ENCODE measurements at regions not wholly inside any gene's neighbourhood (a gene's known extent, or its start where the extent isn't known, plus 50 kb on each side); places are given as distances from the start of the nearest gene placed in this dataset.

- TF ChIP-seq CTCF (IDR thresholded peaks at IDR 0.05 in 2 of 3, conservative IDR thresholded peaks at IDR 0.05 in 1 of 3; ENCODE audit: borderline replicate concordance in 1 of 3, insufficient read depth in 1 of 3, low read depth in 2 of 3, low read length in 2 of 3) (no peak), ELF1 (IDR thresholded peaks at IDR 0.05; ENCODE audit: borderline replicate concordance, low read depth) (no peak), TCF7L2 (IDR thresholded peaks at IDR 0.05; ENCODE audit: borderline replicate concordance, extremely low read depth, insufficient read depth, insufficient read length) (no peak)
Observed at GRCh38 chr13:107912745-107913144, 302.6 kb downstream of the LIG4 start (continued).

DNA sequence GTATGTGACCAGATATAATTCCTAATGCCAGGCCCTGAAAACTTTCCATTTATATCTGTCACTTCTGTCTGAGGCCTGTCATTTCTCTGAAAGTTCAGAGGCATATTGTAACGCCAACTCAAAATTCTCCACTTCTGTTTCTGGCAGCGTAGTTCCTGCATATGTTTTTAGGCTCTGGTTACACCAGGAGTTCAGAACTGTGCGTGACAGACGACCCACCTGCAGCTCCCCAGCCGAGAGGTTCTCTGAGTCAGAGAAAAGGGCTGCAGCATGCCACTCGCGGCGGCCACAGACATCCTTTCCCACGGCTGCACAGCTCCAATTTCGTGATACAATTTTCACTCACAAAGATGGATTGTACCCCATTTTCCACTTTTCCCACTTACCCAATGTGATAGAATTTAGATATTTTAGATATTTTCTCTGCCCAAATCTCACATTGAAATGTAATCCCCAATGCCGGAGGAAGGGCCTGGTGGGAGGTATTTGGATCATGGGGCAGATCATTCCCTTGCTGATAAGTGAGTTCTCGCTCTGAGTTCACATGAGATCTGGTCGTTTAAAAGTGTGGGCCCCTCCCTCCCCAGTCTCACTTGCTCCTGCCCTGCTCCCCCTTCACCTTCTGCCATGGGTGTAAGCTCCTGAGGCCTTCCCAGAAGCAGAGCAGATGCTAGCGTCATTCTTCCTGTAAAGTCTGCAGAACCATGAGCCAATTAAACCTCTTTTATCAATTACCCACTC, 308.1 kb downstream of the LIG4 start:
- Histone ChIP-seq H3K4me3 (replicated peaks in 1 of 2; ENCODE audit: low read depth in 1 of 2, low read length in 2 of 2) (no peak overlapping the region), H3K4me2 (ENCODE audit: low read length) (no peak overlapping the region), H3K9me2 (ENCODE audit: insufficient read depth) (no peaks in the 10 kb centered on the region), H2AFZ (ENCODE audit: low read depth, low read length, poor library complexity, severe bottlenecking) (no peak overlapping the region), H4K20me1 (ENCODE audit: insufficient read depth) (no peaks in the 10 kb centered on the region), H3K79me2 (ENCODE audit: insufficient read depth, low read length) (no peaks in the 10 kb centered on the region), H3K27me3 (ENCODE audit: insufficient read depth, low read length) (no peaks in the 10 kb centered on the region), H3K9me3 (ENCODE audit: control insufficient read depth in 1 of 2, insufficient read depth in 1 of 2, low read depth in 1 of 2, low read length in 2 of 2) (peaks cover 0 to 3% of the 10 kb centered on the region in 2 experiments; a peak in 3 of 4 replicates), H3K4me1 (ENCODE audit: control insufficient read depth in 1 of 2, insufficient read depth in 2 of 2, low read length in 2 of 2) (no peaks in the 10 kb centered on the region), H3K9ac (ENCODE audit: low read length) (no peak overlapping the region), H3K36me3 (ENCODE audit: control insufficient read depth in 1 of 2, insufficient read depth in 2 of 2, low read length in 2 of 2) (no peaks in the 10 kb centered on the region), H3K27ac (ENCODE audit: low read depth, low read length) (no peak overlapping the region)
- POLR2A ChIA-PET = no interaction called here
- RAD21 ChIA-PET (ENCODE audit: low non-redundant PET in 1 of 2, low total read pairs in 2 of 2, uncharacterized antibody in 2 of 2, unreplicated experiment in 2 of 2) = no interaction called here
- CTCF ChIA-PET = no interaction called here
- DNase-seq (ENCODE audit: low read depth, low spot score) (no peak), ATAC-seq (no peak)
- intact Hi-C loops (cut with micrococcal nuclease) = no loop called here
- no TSS peak for BruUV-seq (replicated peaks)
- TF ChIP-seq FOSL1 (IDR thresholded peaks at IDR 0.05; ENCODE audit: low read depth) (no peak), CBX3 (IDR thresholded peaks at IDR 0.05; ENCODE audit: low read depth) (no peak)
